ENCODE measurements at regions not wholly inside any gene's neighbourhood (a gene's known extent, or its start where the extent isn't known, plus 50 kb on each side); places are given as distances from the start of the nearest gene placed in this dataset.

DNA sequence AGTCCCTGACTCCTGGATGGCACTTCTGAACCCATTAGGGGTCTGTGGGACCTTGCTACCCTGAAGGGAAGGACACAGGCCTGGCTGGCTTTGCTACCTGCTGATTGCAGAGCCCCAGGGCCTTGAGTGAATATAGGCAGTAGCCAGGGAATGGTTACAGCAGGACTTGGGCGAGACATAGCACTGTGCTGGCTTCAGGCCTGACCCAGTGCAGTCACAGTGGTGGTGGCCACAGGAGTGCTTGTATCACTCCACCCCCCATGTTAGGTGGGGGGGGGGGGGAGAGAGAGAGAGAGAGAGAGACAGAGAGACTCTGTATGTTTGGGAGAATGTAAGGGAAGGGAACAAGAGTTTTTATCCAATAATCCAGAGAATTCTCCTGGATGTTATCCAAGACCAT lies 439.3 kb upstream of the ZNF608 start:
- H3K4me3 Mint-ChIP-seq, result no peak overlapping the region
- CTCF ChIA-PET, result no interaction called here

DNA sequence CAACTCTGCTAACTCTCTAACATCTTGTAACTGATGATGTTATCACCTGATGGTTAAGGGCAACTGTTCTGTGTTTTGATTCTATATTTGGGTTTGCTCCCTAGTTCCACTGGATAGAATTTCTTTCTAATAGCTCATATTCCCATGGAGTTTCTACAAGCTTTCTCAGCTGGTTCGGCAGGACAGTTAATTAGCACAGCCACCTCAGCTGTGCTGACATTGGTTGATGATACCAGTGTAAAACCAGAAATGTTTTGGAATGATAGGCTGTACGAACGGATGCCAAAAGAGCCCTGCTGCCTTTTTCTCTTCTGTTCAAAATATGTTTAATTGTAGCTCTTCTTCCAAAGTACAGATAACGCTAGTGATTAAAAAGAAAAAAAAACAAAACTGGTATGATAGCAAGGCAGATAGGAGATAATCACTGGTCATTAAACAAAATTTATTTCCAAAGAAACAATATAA lies 440.5 kb upstream of the ZNF608 start:
- Mint-ChIP-seq H3K27ac (no peak overlapping the region), H3K27me3 (no peaks in the 10 kb centered on the region), H3K9me3 (no peaks in the 10 kb centered on the region), H3K4me3 (no peak overlapping the region), H3K4me1 (ENCODE audit: low read depth) (no peaks in the 10 kb centered on the region), H3K36me3 (ENCODE audit: low read depth) (no peaks in the 10 kb centered on the region)
- Histone ChIP-seq H3K9me3 (ENCODE audit: control insufficient read depth in 1 of 2, insufficient read depth in 1 of 2, low read length in 2 of 2) (peaks cover 0 to 13% of the 10 kb centered on the region in 2 experiments), H3K4me3 (ENCODE audit: low read length) (no peak overlapping the region), H3K27ac (ENCODE audit: low read depth in 1 of 2, low read length in 2 of 2) (no peak overlapping the region), H3K27me3 (ENCODE audit: control insufficient read depth in 1 of 2, insufficient read depth in 2 of 2, low read length in 2 of 2) (no peaks in the 10 kb centered on the region), H3K4me1 (ENCODE audit: insufficient read depth, low read length) (no peaks in the 10 kb centered on the region), H3K36me3 (ENCODE audit: insufficient read depth, low read length) (no peaks in the 10 kb centered on the region)
- POLR2A ChIA-PET, result no interaction called here
- DNase-seq (no peak), ATAC-seq (ENCODE audit: poor library complexity) (no peak)
- CTCF ChIA-PET, result no interaction called here
- TF ChIP-seq, protein P1, sequence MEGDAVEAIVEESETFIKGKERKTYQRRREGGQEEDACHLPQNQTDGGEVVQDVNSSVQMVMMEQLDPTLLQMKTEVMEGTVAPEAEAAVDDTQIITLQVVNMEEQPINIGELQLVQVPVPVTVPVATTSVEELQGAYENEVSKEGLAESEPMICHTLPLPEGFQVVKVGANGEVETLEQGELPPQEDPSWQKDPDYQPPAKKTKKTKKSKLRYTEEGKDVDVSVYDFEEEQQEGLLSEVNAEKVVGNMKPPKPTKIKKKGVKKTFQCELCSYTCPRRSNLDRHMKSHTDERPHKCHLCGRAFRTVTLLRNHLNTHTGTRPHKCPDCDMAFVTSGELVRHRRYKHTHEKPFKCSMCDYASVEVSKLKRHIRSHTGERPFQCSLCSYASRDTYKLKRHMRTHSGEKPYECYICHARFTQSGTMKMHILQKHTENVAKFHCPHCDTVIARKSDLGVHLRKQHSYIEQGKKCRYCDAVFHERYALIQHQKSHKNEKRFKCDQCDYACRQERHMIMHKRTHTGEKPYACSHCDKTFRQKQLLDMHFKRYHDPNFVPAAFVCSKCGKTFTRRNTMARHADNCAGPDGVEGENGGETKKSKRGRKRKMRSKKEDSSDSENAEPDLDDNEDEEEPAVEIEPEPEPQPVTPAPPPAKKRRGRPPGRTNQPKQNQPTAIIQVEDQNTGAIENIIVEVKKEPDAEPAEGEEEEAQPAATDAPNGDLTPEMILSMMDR (IDR thresholded peaks at IDR 0.05), result no peak
- intact Hi-C loops (cut with DNase I, micrococcal nuclease), result no loop called here

More for the DNA sequence above, 439.3 kb upstream of the ZNF608 start:
- POLR2A ChIA-PET, result no interaction called here
- no peaks in the 10 kb centered on the region for H3K36me3 Mint-ChIP-seq (ENCODE audit: low read depth)
- Histone ChIP-seq H3K27ac (ENCODE audit: low read depth in 1 of 2, low read length in 2 of 2) (no peak overlapping the region), H3K27me3 (ENCODE audit: control insufficient read depth in 1 of 2, insufficient read depth in 2 of 2, low read length in 2 of 2) (no peaks in the 10 kb centered on the region), H3K9me3 (ENCODE audit: control insufficient read depth in 1 of 2, insufficient read depth in 1 of 2, low read length in 2 of 2) (peaks cover 0 to 13% of the 10 kb centered on the region in 2 experiments), H3K36me3 (ENCODE audit: insufficient read depth, low read length) (no peaks in the 10 kb centered on the region), H3K4me1 (ENCODE audit: insufficient read depth, low read length) (no peaks in the 10 kb centered on the region), H3K4me3 (ENCODE audit: low read length) (no peak overlapping the region)
- no peaks in the 10 kb centered on the region for H3K4me1 Mint-ChIP-seq (ENCODE audit: low read depth)
- no peaks in the 10 kb centered on the region for H3K9me3 Mint-ChIP-seq
- no peak for DNase-seq
- intact Hi-C loops (cut with DNase I, micrococcal nuclease), result no loop called here
- H3K27me3 Mint-ChIP-seq, result no peaks in the 10 kb centered on the region
- no peak for ATAC-seq (ENCODE audit: poor library complexity)
- no peak overlapping the region for H3K27ac Mint-ChIP-seq
- TF ChIP-seq, protein P1 (IDR thresholded peaks at IDR 0.05), result no peak

DNA sequence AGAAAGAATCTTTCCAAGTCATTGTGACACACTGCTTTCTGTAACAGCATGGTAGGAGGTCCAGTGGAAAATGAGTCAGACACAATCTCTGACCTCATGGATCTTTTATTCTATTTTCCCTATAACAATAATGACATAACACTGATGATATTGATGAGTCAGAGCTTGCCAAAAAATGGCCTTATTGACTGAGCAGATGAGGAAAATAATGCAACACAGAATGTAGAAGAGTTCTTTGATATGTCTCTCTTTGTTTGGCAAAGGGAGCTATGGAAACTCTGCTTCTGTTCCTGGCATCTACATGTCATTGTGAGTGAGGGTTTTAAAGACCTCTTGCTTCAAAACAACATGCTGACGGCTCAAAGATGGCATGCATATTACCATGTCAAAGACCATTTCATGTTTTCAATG lies 443.1 kb upstream of the ZNF608 start:
- Histone ChIP-seq H3K27me3 (ENCODE audit: control insufficient read depth in 1 of 2, insufficient read depth in 2 of 2, low read length in 2 of 2) (no peaks in the 10 kb centered on the region), H3K36me3 (ENCODE audit: insufficient read depth, low read length) (no peaks in the 10 kb centered on the region), H3K9me3 (ENCODE audit: control insufficient read depth in 1 of 2, insufficient read depth in 1 of 2, low read length in 2 of 2) (peaks cover 0 to 13% of the 10 kb centered on the region in 2 experiments), H3K4me3 (ENCODE audit: low read length) (no peak overlapping the region), H3K27ac (ENCODE audit: low read depth in 1 of 2, low read length in 2 of 2) (no peak overlapping the region), H3K4me1 (ENCODE audit: insufficient read depth, low read length) (no peaks in the 10 kb centered on the region)
- Mint-ChIP-seq H3K4me3 (no peak overlapping the region), H3K27ac (no peak overlapping the region), H3K27me3 (no peaks in the 10 kb centered on the region), H3K36me3 (ENCODE audit: low read depth) (no peaks in the 10 kb centered on the region), H3K4me1 (ENCODE audit: low read depth) (no peaks in the 10 kb centered on the region), H3K9me3 (no peaks in the 10 kb centered on the region)
- DNase-seq (no peak), ATAC-seq (ENCODE audit: poor library complexity) (no peak)
- intact Hi-C loops (cut with DNase I, micrococcal nuclease), result no loop called here
- POLR2A ChIA-PET, result no interaction called here
- CTCF ChIA-PET, result no interaction called here
- TF ChIP-seq, protein P1 (IDR thresholded peaks at IDR 0.05), result no peak

Measured in CD4-positive, alpha-beta T cell (primary cell).